K562 (cell line): ENCODE measurements at regions not wholly inside any gene's neighbourhood (a gene's known extent, or its start where the extent isn't known, plus 50 kb on each side); places are given as distances from the start of the nearest gene placed in this dataset.

Experiments used
- ATAC-seq: fragments of 200-7000 bp; cut with Tn5 transposase; 3 replicates; pipeline ENCODE4 v1.9.1; 2020; ENCODE audit warnings: moderate library complexity
- BruUV-seq: library from RNA; stranded (reverse); fragments of 400-500 nt; replicated peaks from 2 replicates; lab custom pipeline; 2021; lab: Mats Ljungman, UMichigan
- CTCF ChIA-PET: fragments of 300-600 bp; formaldehyde crosslinking; extraction: SDS; loops from one replicate; lab custom pipeline; 2021; ENCODE audit warnings: low intra/inter-chr PET ratio; lab: Yijun Ruan, JAX
- POLR2A ChIA-PET: fragments of 300-600, 350-650 bp; sonication (Branson Sonifier 250); formaldehyde crosslinking; extraction: SDS; loops from one replicate; lab custom pipeline; 2021; ENCODE audit warnings: antibody characterized with exemption, inconsistent platforms; lab: Yijun Ruan, JAX
- DNase-seq, 4 experiments: peaks; one replicate each; pipeline versions ENCODE4 v3.0.0 to v3.0.0-alpha.2; 2011 to 2018; ENCODE audit warnings: low spot score in 3 of 4, mixed read lengths in 3 of 4; ENCODE audit errors: extremely low read depth in 1 of 4
- FAIRE-seq: peaks from 2 replicates; lab custom pipeline; 2011; peaks lifted over from hg19 to GRCh38; lab: Jason Lieb, UNC
- H2AFZ ChIP-seq: 2 replicates; pipeline ENCODE4 v1.6.0; 2011; ENCODE audit warnings: low read depth, low read length, control low read depth, inconsistent platforms
- H3K27ac ChIP-seq: fragments of 200-600 bp; 3 replicates; pipeline ENCODE4 v1.8.0; 2011; ENCODE audit warnings: low read depth, mild to moderate bottlenecking, control low read depth, inconsistent platforms, low read length, moderate library complexity, mixed read lengths; ENCODE audit errors: extremely low read depth
- H3K27me3 ChIP-seq, 2 experiments: fragments of 300-600 bp in 1 of 2; 2 replicates in 1 of 2; 3 replicates in 1 of 2; pipeline versions ENCODE4 v1.6.0 to v1.8.0; 2011; ENCODE audit warnings: inconsistent platforms in 2 of 2, low read length in 2 of 2, mild to moderate bottlenecking in 1 of 2, mixed read lengths in 1 of 2, moderate library complexity in 1 of 2; ENCODE audit not compliant: control insufficient read depth in 2 of 2, insufficient read depth in 2 of 2
- H3K36me3 ChIP-seq: fragments of 300-600 bp; 3 replicates; pipeline ENCODE4 v1.8.0; 2011; ENCODE audit warnings: mild to moderate bottlenecking, low read length, inconsistent platforms; ENCODE audit not compliant: control insufficient read depth, insufficient read depth
- H3K4me1 ChIP-seq, 2 experiments: fragments of 200-600 bp in 1 of 2; replicated peaks in 1 of 2; 2 replicates in 1 of 2; 3 replicates in 1 of 2; pipeline versions ENCODE4 v1.5.1 to v1.8.0; 2011; ENCODE audit warnings: inconsistent platforms in 2 of 2, low read length in 2 of 2, mild to moderate bottlenecking in 1 of 2, mixed read lengths in 1 of 2, moderate library complexity in 1 of 2; ENCODE audit not compliant: control insufficient read depth in 2 of 2, insufficient read depth in 2 of 2
- H3K4me2 ChIP-seq: 2 replicates; pipeline ENCODE4 v1.6.1; 2011; ENCODE audit warnings: low read length, control low read depth, inconsistent platforms, mixed read lengths; ENCODE audit not compliant: insufficient read depth
- H3K4me3 ChIP-seq: fragments of 200-600 bp; sonication (generic), shearing (Covaris generic); 2 replicates; pipeline ENCODE4 v1.5.1; 2016; ENCODE audit warnings: control low read depth, inconsistent platforms
- H3K79me2 ChIP-seq: fragments of 200-600 bp; 3 replicates; pipeline ENCODE4 v1.8.0; 2011; ENCODE audit warnings: low read length, inconsistent platforms; ENCODE audit not compliant: control insufficient read depth, insufficient read depth
- H3K9ac ChIP-seq, 2 experiments: 2 replicates each; pipeline versions ENCODE4 v1.6.0 to v1.6.1; 2011; ENCODE audit warnings: low read depth in 2 of 2, low read length in 2 of 2, control low read depth in 1 of 2, inconsistent platforms in 1 of 2, mild to moderate bottlenecking in 1 of 2, mixed read lengths in 1 of 2; ENCODE audit not compliant: insufficient read depth in 1 of 2
- H3K9me1 ChIP-seq: one replicate; pipeline ENCODE4 v1.6.0; 2011; ENCODE audit warnings: inconsistent platforms, mild to moderate bottlenecking, low read length, moderate library complexity; ENCODE audit not compliant: control insufficient read depth, insufficient read depth
- H3K9me3 ChIP-seq: replicated peaks from 2 replicates; pipeline ENCODE4 v1.5.1; 2011; ENCODE audit warnings: low read depth, low read length, inconsistent platforms; ENCODE audit not compliant: control insufficient read depth, insufficient read depth
- H4K20me1 ChIP-seq: replicated peaks from 2 replicates; pipeline ENCODE4 v1.6.1; 2011; ENCODE audit warnings: low read length, inconsistent platforms, mixed read lengths; ENCODE audit not compliant: control insufficient read depth, insufficient read depth
- BRCA1 ChIP-seq, 2 experiments: fragments of 450-650 bp in 1 of 2; sonication (generic) in 1 of 2; formaldehyde crosslinking in 1 of 2; IDR thresholded peaks; 2 replicates each; pipeline versions ENCODE4 v1.5.0 to v1.6.1; 2017 to 2020; ENCODE audit warnings: mild to moderate bottlenecking in 1 of 2, missing genetic modification reagents in 1 of 2
- MYNN ChIP-seq, 2 experiments: sonication (generic); formaldehyde crosslinking in 1 of 2; IDR thresholded peaks; 2 replicates each; pipeline versions ENCODE4 v1.5.0 to v1.6.1; 2016 to 2020; ENCODE audit warnings: antibody characterized with exemption in 1 of 2, missing genetic modification reagents in 1 of 2
- TCF7 ChIP-seq: sonication (generic); IDR thresholded peaks from 2 replicates; pipeline ENCODE4 v1.6.1; 2016; ENCODE audit warnings: antibody characterized with exemption, borderline replicate concordance
- TFAM ChIP-seq: fragments of 250-450 bp; sonication (Bioruptor Pico); conservative IDR thresholded peaks from 2 replicates; pipeline ENCODE4 v1.5.0; 2021; ENCODE audit warnings: mild to moderate bottlenecking, moderate library complexity
- ZNF23 ChIP-seq: fragments of 250-450 bp; sonication (Bioruptor Pico); IDR thresholded peaks from 2 replicates; pipeline ENCODE4 v1.4.0; 2020; ENCODE audit warnings: mild to moderate bottlenecking
- ZNF384 ChIP-seq: IDR thresholded peaks from 2 replicates; pipeline ENCODE4 v1.6.1; 2012; ENCODE audit warnings: low read depth, low read length, improper control_type of control experiment
- WGBS: fragments of 100-300 bp; shearing (Covaris generic); methylation state at CpG from one replicate; pipeline ENCODE4 v1.1.6; 2016; ENCODE audit warnings: low coverage, mixed read lengths; ENCODE audit not compliant: insufficient coverage; ENCODE audit errors: missing lambda C conversion rate; 5-methylcytosine and 5-hydroxymethylcytosine counted together
- in situ Hi-C: fragments of 300-500 bp; cut with MboI; formaldehyde crosslinking; loops from 4 replicates; pipeline ENCODE4 v1.15.0; 2018; ENCODE audit warnings: inconsistent platforms, mixed read lengths
- intact Hi-C: fragments of 100-400 bp; cut with micrococcal nuclease; formaldehyde crosslinking; loops from 2 replicates; pipeline ENCODE4 v1.14.2; 2022
- TF ChIP-seq, protein P1 (sequence below): fragments of 450-650 bp; formaldehyde crosslinking; IDR thresholded peaks from 2 replicates; pipeline ENCODE4 v1.4.0; 2022; ENCODE audit warnings: missing genetic modification characterization
- TF ChIP-seq, protein P2 (sequence below): fragments of 250-450 bp; sonication (Bioruptor Pico); IDR thresholded peaks from 2 replicates; pipeline ENCODE4 v1.5.0; 2021

DNA sequence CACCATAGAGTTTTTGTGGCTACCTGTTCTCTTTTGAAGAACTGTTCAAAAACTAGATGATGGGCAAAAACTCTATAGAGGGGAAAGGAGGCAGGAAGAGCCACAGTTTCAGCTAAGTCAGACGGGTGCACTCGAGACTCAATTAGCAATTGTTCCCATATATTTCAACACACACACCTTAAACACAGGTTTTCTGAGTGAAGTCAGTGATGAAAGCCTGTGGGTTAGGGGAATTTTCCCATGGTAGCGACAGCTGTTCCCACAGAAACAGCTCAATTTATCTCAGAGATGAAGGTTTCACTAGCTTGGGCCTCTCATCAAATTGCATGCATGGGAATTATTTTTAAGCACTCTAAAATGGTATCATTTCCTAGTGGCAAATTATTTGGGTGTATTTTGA lies 143.4 kb downstream of the ZIC5 start (continued):
- no peak for TF ChIP-seq TCF7
- no peak for TF ChIP-seq TFAM (CRISPR knock-in tag)
- TF ChIP-seq ZNF23 (CRISPR knock-in tag) = no peak
- TF ChIP-seq, protein P1, sequence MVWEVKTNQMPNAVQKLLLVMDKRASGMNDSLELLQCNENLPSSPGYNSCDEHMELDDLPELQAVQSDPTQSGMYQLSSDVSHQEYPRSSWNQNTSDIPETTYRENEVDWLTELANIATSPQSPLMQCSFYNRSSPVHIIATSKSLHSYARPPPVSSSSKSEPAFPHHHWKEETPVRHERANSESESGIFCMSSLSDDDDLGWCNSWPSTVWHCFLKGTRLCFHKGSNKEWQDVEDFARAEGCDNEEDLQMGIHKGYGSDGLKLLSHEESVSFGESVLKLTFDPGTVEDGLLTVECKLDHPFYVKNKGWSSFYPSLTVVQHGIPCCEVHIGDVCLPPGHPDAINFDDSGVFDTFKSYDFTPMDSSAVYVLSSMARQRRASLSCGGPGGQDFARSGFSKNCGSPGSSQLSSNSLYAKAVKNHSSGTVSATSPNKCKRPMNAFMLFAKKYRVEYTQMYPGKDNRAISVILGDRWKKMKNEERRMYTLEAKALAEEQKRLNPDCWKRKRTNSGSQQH (CRISPR knock-in tag) = no peak
- TF ChIP-seq, all 486 proteins: peak for 0

DNA sequence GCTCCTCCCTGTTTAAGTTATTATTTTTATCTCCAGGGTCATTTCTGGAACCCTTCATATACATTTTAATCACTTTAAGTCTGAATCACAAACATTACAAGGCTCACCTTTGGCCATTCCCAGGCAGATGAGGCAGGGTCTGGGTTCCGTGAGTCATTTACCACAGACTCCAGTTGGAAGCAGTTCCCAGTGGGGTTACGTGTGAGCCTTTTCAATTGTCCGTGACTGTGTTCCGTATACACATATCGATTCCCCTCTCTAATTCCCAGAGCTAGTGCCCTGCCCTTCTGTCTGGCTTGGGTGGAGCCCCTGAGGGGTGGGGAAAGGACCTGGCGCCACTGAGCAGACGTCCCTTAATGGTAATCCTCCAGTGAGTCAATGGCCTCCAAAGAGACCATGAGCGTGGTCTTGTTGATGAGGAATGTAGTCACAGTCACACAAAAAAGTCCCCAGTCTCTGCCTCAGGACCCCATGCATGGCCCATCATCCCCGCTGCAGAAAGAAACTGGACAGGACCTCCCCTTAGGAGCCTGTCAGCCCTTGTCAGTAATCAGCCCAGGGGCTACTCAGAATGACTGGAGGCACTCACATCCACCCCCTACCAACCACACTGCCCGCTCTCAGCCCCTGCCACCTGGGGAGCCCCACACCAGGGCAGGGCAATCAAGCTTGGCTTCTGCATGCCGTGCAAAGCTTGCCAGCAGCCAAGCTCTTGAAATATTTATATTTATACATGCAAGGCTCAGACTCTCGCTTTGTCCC lies 144.4 kb downstream of the ZIC5 start:
- intact Hi-C loops (no loop called here), in situ Hi-C loops (no loop called here)
- DNase-seq (no peak), FAIRE-seq (no peak), ATAC-seq (no peak)
- 0% methylated on average over 10 of the region's 12 CpGs for WGBS
- Histone ChIP-seq H3K9ac (no peak overlapping the region), H3K36me3 (no peaks in the 10 kb centered on the region), H3K4me1 (no peaks in the 10 kb centered on the region), H3K27ac (no peak overlapping the region), H3K79me2 (no peaks in the 10 kb centered on the region), H3K9me1 (no peaks in the 10 kb centered on the region), H3K4me3 (no peak overlapping the region), H3K27me3 (peaks cover 5 to 27% of the 10 kb centered on the region in 2 experiments; a peak in 4 of 5 replicates), H3K4me2 (no peak overlapping the region), H2AFZ (no peak overlapping the region), H4K20me1 (peaks cover 3% of the 10 kb centered on the region; the same call in 1 of the 2 replicates), H3K9me3 (no peaks in the 10 kb centered on the region)
- POLR2A ChIA-PET = no interaction called here
- CTCF ChIA-PET = no interaction called here
- TF ChIP-seq, protein P2, sequence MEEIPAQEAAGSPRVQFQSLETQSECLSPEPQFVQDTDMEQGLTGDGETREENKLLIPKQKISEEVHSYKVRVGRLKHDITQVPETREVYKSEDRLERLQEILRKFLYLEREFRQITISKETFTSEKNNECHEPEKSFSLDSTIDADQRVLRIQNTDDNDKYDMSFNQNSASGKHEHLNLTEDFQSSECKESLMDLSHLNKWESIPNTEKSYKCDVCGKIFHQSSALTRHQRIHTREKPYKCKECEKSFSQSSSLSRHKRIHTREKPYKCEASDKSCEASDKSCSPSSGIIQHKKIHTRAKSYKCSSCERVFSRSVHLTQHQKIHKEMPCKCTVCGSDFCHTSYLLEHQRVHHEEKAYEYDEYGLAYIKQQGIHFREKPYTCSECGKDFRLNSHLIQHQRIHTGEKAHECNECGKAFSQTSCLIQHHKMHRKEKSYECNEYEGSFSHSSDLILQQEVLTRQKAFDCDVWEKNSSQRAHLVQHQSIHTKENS (CRISPR knock-in tag) = no peak
- no peak for TF ChIP-seq ZNF384
- TF ChIP-seq MYNN (IDR thresholded peaks at IDR 0.05) = no peak
- no peak for TF ChIP-seq MYNN (CRISPR knock-in tag; IDR thresholded peaks at IDR 0.05)
- no peak for TF ChIP-seq BRCA1 (IDR thresholded peaks at IDR 0.05)
- no peak for TF ChIP-seq BRCA1 (CRISPR knock-in tag; IDR thresholded peaks at IDR 0.05)
- no TSS peak for BruUV-seq
